Uterus (tissue), 2 donors: ENCODE measurements at regions not wholly inside any gene's neighbourhood (a gene's known extent, or its start where the extent isn't known, plus 50 kb on each side); places are given as distances from the start of the nearest gene placed in this dataset.

Experiments used
- POLR2A ChIP-seq, 2 donors: fragments of 450-650 bp; IDR thresholded peaks; one replicate each; pipeline ENCODE4 v1.6.1; 2016; ENCODE audit warnings: antibody characterized with exemption in 2 of 2, mild to moderate bottlenecking in 1 of 2, moderate library complexity in 1 of 2
- TF ChIP-seq, protein P1 (sequence below), 4 experiments: fragments of 200-600 bp in 2 of 4; fragments of 450-650 bp in 2 of 4; sonication (generic) in 2 of 4; IDR thresholded peaks; one replicate each; pipeline ENCODE4 v1.5.1; 2016 to 2019; ENCODE audit warnings: antibody characterized with exemption in 4 of 4, mild to moderate bottlenecking in 2 of 4, moderate library complexity in 1 of 4

DNA sequence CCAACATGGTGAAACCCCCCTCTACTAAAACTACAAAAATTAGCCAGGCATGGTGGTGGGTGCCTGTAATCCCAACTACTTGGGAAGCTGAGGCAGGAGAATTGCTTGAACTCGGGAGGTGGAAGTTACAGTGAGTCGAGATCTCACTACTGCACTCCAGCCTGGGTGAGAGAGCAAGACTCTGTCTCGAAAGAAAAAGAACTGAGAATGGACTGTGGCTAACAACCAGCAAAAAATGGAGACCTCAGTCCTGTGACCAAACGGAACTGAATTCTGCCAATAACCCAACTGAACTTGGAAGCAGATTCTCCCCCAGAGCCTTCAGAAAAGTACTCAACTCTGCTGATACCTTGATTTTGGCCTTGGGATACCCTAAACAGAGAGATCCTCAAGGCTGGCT is 604.5 kb downstream of the DOK5 start:
- TF ChIP-seq, protein P1, sequence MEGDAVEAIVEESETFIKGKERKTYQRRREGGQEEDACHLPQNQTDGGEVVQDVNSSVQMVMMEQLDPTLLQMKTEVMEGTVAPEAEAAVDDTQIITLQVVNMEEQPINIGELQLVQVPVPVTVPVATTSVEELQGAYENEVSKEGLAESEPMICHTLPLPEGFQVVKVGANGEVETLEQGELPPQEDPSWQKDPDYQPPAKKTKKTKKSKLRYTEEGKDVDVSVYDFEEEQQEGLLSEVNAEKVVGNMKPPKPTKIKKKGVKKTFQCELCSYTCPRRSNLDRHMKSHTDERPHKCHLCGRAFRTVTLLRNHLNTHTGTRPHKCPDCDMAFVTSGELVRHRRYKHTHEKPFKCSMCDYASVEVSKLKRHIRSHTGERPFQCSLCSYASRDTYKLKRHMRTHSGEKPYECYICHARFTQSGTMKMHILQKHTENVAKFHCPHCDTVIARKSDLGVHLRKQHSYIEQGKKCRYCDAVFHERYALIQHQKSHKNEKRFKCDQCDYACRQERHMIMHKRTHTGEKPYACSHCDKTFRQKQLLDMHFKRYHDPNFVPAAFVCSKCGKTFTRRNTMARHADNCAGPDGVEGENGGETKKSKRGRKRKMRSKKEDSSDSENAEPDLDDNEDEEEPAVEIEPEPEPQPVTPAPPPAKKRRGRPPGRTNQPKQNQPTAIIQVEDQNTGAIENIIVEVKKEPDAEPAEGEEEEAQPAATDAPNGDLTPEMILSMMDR (IDR thresholded peaks at IDR 0.05): no peak
- no peak for TF ChIP-seq POLR2A (IDR thresholded peaks at IDR 0.05)
